CD4-positive, alpha-beta T cell treated with Interleukin-21 for 1 hour (primary cell): ENCODE measurements at regions not wholly inside any gene's neighbourhood (a gene's known extent, or its start where the extent isn't known, plus 50 kb on each side); places are given as distances from the start of the nearest gene placed in this dataset.
"Not testable (repeated sequence)": the region's sequence is repeated elsewhere in the genome, so short reads cannot be mapped to it uniquely, and the experiment has no call there.

Source experiments
- DNase-seq: peaks from one replicate; pipeline ENCODE4 v3.0.0-alpha.2; 2020

DNA sequence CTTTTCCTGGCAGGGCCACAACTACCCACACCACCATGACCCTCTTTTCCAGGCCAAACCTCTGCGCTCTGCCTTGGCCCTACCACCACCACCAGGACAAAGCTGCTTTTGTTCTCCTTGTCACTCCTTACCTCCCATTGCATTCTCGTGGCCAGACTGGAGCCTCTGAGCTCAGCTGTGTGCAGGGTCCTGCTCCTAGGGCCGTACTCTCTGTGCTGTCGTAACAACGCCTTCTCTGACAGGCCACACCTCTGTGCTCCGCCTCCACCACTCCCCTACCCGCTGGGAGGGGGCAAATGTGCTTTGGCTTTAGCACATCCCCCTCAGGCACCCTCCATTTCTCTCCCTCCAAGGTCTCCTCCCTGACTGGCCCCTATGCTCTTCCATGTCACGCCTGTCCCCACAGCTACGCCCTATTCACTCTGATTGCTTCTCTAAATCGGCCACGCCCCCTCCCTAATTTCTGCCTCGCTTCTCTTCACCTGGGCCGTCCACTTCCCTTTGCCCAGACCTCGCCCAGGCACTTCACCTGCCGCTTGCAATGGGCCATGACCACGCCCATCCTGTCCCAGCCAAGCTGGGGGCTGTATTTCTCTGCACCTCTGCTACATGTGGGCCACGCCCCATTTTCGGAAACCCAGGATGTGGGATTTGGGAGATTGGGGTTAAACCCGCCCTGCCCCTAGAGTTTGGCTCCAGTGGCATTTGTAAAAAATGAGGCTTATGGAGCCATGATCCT is 472.3 kb downstream of the KLF12 start:
- no peak for DNase-seq

DNA sequence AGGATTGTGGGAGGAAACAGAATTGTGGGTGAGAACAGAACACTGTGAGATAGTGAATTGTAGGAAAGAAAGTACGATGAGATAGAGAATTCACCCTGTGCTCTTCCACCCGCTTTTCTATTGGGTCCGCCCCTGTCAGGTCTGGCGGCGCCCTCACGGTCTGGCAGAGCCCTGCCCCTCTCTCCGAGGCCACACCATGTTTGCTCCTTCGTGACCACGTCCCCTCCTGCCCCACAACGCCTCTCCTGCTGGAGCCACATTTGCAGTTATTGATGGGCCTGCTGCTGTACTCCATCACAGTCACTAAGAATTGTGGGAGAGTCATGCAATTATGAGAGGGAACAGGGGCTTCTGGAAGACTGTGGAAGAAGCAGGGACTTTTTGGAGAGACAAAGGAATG is 473.1 kb downstream of the KLF12 start:
- no peak for DNase-seq

DNA sequence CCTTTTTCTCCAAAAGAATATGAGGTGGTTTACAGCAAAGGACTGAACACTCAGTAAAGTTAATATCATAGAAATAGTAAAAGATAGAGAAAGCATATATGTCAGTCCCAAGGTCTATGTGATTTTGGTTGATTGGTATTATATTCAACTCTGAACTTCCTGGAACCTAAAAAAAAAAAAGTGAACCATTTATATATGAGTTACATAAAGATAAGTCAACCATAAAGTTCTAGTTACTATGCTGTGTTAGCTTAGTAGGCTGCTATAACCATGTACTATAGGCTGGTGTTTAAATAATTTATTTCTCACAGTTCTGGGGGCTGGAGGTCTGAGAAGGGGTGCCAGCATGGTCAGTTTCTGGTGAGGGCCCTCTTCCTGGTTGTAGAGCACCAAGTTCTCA is 475.6 kb downstream of the KLF12 start:
- no peak for DNase-seq

DNA sequence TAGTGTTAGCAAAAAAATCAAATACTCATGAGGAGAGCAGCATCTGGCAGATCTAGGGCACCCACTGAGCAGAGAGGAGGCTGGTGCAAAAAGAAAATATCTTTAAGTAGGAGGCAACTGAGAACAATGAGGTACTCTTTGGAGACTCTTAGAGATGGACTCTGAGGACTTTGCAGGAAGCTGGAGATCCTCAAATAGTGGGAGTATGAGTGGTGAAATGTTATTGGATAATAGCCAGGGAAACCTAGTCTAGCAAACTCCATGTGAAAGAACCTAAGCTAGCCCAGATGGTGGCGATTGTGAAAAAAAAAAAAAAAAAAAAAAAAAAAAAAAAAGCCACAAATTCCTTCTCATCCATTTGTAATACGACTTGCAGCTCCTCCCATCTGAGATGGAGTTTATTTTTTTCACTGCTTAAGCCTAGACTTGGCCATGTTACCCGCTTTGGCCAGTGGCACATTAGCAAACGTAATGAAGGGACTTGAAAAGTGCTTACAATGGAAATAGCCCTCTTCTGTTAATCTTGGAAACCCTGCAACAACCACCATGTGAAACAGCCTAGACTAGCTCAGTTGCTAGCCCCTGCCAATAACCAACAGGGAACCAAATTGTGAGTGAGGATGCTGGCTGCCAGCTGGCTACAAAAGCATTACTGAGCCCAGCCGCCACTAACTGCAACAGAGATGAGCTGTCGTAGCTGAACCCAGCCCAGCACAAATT is 476.2 kb downstream of the KLF12 start:
- no peak for DNase-seq

DNA sequence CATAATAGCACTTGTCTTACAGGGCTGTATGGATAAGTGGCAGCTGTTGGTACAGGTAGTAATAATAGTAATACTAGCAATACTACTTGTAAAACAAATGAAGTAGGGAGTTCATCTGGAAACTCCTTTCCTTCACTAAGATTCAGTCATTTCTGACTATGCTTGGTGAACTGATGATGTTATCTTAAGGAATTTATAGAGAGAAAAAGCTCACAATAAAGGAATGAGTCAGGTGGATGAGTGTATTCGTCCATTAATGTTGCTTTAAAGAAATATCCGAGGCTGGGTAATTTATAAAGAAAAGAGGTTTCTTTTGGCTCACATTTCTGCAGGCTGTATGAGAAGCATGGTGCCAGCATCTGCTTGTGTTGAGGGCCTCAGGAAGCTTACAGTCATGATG is 477.3 kb downstream of the KLF12 start:
- DNase-seq = no peak

DNA sequence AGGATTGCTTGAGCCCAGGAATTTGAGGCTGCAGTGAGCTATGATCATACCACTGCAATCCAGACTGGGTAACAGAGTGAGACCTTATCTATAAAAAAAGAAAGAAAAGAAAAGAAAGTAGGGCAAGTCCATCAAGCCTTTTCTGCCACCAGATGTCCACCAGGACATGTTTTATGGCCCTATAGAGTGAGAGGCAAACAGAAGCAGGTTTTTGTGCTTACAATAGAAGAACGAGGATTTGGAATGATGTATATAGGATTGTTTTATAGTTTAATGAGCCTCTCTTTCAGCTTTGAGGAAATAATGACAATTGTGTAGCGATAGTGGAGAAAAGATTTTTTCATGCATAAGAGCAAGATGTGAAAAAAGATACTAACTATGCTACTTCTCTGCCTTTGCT is 480.5 kb downstream of the KLF12 start:
- DNase-seq = no peak

DNA sequence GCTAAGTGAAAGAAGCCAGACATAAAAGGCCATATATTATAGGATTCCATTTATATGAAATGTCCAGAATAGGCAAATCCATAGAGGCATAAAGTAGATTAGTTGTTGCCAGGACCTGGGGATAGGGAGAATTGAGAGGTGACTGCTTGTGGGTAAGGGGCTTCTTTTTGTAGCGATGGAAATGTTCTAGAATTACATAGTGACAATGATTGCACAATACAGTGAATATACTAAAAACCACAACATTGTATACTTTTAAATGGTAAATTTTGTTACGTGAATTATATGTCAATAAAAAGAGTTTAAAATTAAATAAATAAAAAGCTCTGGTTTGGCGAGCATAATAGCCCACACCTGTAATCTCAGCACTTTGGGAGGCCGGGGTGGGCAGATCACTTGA is 486.8 kb downstream of the KLF12 start:
- DNase-seq = no peak

DNA sequence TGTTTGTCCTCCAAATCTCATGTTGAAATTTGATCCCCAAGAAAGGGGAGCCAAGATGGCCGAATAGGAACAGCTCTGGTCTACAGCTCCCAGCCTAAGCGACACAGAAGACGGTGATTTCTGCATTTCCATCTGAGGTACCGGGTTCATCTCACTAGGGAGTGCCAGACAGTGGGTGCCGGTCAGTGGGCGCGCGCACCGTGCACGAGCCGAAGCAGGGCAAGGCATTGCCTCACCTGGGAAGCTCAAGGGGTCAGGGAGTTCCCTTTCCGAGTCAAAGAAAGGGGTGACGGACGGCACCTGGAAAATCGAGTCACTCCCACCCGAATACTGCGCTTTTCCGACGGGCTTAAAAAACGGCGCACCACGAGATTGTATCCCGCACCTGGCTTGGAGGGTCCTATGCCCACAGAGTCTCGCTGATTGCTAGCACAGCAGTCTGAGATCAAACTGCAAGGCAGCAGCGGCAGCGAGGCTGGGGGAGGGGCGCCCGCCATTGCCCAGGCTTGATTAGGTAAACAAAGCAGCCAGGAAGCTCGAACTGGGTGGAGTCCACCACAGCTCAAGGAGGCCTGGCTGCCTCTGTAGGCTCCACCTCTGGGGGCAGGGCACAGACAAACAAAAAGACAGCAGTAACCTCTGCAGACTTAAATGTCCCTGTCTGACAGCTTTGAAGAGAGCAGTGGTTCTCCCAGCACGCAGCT is 493.6 kb downstream of the KLF12 start:
- DNase-seq = not testable (repeated sequence)

DNA sequence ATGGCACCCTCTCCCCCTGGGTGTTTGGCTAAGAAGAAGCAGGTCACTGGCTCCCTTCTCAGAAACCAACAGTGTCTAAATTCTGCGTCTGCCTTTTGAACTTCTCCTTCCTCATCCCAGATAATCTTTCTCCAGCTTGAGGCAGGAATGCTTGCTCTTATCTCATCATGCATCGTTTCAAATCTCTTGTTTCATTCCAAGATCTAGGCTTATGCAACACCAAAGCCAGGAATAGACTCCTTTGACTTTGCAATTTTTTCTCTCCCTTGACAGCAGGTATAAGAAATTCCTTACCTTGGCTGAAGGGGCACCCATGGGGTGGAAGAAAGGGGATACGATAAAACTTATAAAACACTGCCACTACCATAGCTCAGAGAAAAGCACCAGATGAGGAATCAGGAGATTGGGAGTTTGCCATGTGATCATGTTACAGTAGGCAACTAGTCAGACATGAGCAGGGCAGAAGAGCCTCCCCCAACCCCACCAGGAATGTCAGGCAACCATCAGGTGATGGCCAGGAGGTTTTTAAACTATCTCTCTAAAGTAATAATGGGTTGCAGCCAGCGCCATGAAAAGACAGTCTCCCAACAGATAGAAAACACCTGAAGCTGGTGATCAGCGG is 498.9 kb downstream of the KLF12 start:
- no peak for DNase-seq

DNA sequence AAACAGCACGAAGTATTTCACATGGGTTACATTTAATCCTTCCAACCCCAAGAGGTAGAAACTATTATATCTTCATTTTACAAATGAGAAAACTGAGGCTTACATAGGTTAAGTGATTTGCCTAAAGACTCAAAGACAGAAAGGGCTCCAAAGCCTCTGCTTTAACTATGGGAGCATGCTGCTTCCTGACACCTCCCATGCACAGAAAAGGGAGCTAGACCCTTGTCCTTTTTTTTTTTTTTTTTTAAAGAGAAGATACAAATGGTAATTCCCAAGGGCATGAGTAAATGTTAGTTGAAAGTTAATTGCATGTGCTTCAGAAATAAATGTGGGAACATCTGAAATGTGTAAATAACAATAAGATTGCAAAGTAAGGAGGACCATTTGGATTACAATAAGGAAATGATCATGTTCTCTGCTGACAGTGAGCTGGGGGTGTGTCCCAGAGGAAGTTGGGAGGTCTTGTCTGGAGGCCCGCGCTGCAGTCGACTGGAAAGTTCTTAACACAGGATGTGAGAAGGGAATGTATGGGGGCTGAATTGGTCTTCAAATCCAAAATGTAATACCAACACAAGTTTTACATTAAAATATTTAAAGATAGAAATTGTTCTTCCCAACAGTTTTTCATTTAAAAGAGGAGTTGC is 500.3 kb downstream of the KLF12 start:
- DNase-seq = no peak

DNA sequence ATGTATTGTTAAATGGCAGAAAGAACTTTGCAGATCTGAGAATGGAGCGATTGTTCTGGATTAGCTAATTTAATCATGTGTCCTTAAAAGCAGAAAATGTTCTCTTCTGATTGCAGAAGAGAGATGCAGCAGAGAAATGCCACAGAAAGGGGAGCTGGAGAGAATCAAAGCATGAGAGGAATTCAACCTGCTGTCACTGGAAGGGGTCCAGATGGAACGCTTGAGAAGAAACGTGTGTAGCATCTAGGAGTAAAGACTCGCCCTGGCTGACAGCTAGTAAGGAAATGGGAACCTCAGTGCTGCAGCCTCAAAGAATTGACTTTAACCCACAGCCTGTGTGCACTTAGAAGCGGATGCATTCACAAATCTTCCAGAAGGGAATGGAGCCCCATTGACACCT is 502.8 kb downstream of the KLF12 start:
- no peak for DNase-seq

DNA sequence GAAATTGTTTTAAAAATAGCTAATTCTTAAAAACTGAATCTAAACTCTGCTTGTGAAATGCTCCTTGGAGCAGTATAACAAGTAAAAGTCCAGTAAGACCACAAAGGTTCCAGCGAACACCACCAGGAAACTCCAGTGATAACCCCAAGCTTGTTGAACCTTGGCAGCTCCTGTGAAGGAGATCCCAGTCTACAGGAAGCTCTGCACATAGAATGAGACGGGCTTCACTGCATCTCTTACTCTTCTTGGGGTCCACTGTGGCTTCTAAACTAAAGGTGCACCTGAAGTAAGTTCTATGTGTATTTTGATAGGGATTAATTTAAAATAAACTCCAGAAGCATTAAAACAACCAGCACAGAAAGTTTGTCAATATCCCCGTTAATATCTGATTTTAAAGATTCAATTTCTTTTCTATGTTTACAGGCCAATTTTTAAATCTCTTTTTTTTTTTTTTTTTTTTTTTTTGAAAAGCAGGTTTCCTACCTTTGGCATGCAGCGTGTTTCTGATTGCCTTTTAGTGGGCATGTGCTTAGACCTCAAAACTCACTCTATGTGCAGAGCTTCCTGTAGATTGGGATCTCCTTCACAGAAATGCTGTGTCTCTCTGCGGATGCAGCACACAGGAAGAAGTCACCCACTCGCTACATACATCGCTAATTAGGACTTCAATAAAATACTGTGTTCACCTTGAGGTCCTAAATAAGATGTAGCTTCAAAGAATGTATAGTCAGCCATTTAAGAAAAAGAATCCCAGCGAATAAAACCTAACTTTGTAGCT is 508.5 kb downstream of the KLF12 start:
- DNase-seq = peak; percentile 61

DNA sequence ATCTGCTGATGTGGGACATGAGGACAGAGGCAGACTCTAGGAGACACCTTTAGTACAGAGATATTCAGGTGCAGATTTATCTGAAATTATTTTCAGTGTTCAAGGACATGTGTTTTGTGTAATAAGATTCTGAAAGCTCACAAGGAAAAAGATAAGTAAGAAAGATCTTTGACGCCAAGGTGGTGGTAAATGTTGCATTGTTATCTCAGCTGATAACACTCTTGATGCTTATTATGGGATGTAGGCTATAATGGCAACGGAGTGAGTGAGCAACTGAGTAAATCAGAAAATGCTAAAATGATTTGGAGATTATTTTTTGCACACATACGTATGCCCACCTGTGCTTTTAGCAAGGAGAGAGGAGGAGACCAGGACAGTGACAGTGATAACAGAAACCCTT is 510.9 kb downstream of the KLF12 start:
- no peak for DNase-seq

DNA sequence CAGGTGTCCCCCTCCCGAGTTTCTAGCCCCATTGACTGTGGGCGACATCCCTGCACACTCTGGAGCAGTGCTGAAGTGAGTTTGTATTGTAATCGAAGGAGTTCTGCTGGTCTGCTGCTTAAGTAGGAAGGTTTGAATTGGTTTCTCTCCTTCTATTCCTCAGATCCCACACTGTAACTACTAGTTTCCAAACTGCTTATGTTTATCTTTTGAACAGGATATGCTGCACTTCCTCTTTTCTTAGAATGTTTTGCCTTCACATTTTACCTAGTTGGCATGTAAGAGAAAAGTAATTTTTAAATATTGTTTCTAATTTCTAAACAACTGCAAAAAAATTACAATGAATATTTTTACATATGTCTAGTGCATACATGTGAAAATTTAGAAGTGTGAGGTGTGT is 511.8 kb downstream of the KLF12 start:
- no peak for DNase-seq

DNA sequence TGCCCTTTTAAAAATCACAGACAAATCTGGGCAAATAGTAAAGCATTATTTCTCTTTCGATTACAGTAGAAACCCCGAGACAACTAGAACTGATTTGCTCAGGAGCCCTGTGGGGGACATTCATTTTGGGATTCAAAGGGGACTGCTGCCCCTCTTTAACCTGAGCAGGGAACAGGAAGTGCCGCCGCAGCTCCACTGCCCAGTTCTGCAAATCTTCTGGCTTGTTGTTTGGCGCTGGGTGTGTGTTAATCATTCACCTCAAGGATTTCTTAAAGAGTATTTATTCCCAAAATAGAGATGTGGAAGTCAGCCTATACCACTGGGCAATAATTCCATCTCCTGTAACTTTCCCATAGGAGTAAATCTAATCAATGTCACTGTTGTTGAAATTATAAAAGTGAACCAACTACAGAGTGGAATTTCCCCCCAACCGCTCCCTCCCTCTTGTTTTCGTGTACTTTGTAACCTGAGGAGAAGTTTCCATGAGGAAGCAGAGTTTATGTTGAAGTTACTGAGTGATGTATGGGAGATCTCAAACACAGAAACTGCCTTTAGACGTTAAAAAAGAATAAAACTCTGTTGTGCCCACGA is 515.8 kb downstream of the KLF12 start:
- no peak for DNase-seq

DNA sequence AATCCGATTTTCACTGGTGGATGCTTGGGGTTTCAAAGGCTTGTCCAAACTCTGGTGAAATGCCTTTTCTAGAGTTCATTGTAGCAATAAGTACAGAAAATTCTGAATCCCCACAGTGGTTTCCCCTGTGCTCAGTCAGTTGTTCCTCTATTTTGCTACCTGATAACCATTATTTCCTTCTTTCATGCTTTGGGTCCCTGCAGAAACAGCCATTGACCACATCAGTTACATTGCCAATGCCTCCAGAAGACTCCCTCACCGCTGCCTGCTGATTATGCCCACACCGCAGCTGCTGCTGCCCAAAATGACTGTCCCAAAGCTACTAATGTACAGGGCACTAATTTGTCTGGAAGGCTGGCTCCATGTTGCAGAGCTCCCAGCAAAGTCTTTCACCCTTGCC is 517.3 kb downstream of the KLF12 start:
- no peak for DNase-seq

DNA sequence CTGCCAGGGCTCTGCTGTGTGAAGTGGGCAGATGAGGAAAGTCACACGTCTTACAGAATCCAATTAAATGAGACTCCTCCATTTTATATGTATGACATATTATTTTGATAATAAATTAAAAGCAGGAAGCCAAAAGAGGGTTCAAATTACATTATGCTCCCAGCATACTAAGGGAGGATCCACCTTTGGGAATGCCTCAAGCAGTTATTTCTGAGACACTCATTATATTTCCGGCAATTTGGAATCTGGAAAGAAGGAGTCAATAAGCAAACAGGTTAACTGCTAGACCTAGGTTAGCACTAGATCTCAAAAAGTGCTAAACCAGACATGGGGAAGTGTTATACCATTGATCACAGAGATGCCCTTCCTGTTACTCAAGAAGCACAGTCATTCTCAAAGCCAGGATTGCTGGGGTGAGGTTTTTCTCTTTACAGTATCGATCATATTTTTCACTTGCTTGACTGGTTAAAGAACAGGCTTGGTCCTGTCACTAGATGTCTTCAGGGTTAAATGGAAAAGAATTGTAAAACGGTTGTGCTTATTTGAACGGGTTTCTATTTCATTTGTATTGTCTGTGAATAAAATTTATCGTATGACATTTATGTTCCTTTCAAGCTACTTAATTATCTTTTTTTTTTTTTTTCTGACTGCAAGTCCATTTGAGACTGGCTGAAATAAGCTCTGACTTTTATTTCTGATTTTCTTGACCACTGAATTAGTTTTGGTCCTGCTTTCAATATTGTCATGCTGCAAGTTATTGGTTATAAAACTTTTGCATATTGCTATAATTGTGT is 523.2 kb downstream of the KLF12 start:
- DNase-seq = no peak

DNA sequence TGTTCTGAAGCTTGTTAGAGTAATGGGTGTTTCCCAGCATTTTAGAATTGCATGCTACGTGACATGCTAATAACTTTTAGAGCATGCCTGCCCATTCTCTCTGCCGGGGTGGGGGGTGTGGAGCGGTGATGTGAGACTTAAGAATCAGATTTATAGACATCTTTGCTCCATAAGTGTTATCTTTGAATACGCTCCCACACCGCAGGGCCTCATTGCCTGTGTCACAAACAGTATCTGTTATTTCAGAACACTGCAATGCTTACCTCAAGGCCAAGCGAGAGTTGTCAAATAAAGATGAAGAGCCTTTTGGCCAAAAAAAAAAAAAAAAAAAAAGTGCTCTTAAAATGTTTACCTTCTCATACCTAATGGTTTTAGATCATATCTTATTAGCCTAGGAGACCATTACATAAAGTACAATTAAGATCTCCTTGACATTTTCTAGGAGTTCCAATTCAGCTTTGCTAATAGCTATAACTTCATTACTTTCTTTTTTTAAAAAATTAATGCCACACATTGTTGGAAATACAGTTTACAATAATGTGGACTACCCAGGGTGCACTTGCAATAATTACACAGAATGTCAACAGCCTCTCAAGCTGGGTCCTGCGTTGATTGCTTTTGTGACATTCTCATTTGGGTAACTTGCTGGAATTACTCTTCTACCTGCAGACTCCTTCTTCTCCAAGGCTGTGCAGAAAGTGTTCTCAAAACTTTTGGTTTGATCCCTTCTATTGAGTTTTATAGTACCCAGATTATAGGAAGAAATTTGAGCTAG is 525.3 kb downstream of the KLF12 start:
- DNase-seq = no peak

DNA sequence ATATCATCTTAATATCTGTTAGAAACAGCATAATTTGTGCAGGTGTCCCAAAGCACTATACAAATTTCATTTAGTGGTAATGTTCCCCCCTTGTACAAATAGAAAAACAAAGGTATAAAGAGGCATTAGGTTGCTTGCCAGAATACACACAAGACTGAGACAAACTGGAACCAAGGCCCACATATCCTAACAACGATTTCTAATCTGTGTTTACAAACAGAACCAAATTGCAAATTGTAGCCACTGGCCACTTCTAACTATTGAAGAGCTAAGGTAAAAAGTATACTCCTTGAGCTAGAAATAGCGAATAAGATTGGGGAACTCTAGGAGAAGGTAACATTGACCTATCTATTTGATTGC is 526.1 kb downstream of the KLF12 start:
- no peak for DNase-seq

DNA sequence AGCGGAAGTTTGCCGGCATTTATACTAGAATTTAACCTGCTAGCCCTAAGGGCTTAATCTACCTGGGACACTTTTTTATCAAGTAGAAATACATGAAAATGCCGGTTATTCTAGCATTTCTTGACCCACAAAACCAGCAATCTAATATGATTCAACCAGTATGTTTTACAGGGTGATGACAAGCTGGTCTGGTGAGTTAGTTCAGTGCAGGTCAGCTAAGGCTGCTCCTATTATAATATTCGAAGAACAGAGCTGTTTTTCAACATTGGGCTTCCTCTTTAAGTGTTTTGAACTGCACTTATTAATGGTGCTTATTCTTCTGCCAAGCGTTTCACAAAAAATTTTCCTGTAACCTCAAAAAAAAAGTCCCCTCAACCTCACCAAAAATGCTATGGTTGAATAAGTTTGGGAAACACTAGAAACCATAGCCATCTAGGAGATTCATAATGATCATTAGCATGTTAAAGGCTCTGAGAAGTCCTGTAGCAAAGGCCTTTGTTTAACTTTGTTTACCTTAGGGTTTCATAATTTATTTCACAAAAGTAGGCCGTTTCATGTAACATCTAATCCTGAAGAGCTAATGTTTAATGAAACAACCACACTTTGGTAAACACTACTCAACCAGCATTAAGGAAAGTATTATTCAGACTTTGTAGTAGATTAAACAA is 526.6 kb downstream of the KLF12 start:
- DNase-seq = no peak
